Thymus (tissue), 11 donors: ENCODE measurements at regions not wholly inside any gene's neighbourhood (a gene's known extent, or its start where the extent isn't known, plus 50 kb on each side); places are given as distances from the start of the nearest gene placed in this dataset.
"Not testable (repeated sequence)": the region's sequence is repeated elsewhere in the genome, so short reads cannot be mapped to it uniquely, and the experiment has no call there.

Experiments used
- DNase-seq, 9 donors: peaks; one replicate each; pipeline ENCODE4 v3.0.0-alpha.2; 2013; ENCODE audit warnings: low spot score in 9 of 9, low read depth in 6 of 9, missing footprints in 1 of 9
- H3K27ac ChIP-seq, 2 donors: one replicate each; pipeline ENCODE4 v1.5.1; 2013; ENCODE audit warnings: control low read depth in 1 of 2, low read depth in 1 of 2, low read length in 1 of 2, mild to moderate bottlenecking in 1 of 2, moderate library complexity in 1 of 2
- H3K27me3 ChIP-seq, 2 donors: one replicate each; pipeline ENCODE4 v1.5.1; 2013; ENCODE audit warnings: low read length in 1 of 2; ENCODE audit not compliant: control insufficient read depth in 2 of 2, insufficient read depth in 1 of 2
- H3K36me3 ChIP-seq, 2 donors: one replicate each; pipeline ENCODE4 v1.5.1; 2013; ENCODE audit warnings: low read length in 1 of 2, mild to moderate bottlenecking in 1 of 2, moderate library complexity in 1 of 2; ENCODE audit not compliant: control insufficient read depth in 2 of 2, insufficient read depth in 2 of 2
- H3K4me1 ChIP-seq, 2 donors: one replicate each; pipeline ENCODE4 v1.5.1; 2013; ENCODE audit warnings: low read length in 2 of 2; ENCODE audit not compliant: control insufficient read depth in 2 of 2, insufficient read depth in 2 of 2
- H3K4me3 ChIP-seq, 2 donors: one replicate each; pipeline ENCODE4 v1.5.1; 2013; ENCODE audit warnings: low read length in 2 of 2, control low read depth in 1 of 2, mild to moderate bottlenecking in 1 of 2
- H3K9me3 ChIP-seq, 2 donors: one replicate each; pipeline ENCODE4 v1.5.1; 2013; ENCODE audit warnings: low read length in 1 of 2, mild to moderate bottlenecking in 1 of 2; ENCODE audit not compliant: control insufficient read depth in 2 of 2, insufficient read depth in 1 of 2
- WGBS: extraction: QIAGEN DNeasy Blood & Tissue Kit; methylation state at CpG from one replicate; pipeline ENCODE4 v1.1.7; 2013; 5-methylcytosine and 5-hydroxymethylcytosine counted together
- donor health status: healthy.

DNA sequence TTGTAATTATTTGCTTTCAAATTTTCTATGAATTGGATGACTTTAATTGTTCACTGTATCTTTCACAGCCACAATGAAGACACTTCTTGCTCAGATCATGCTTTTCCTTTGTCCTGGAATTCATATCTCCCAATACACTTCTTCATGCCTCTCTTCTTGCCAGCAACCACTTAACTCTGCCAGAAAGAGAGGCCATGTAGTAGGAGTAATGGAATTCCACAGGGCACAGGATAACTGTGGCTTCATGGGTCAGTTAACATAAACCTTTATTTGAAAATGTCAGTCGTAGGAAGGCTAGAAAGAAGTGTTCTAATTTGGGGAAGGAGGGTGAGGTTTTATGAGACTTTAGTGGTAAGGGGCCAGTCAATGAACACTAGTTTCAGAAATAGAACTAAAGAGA, 190.3 kb downstream of the TMEM167A start:
- Histone ChIP-seq H3K4me3 (no peak overlapping the region), H3K4me1 (no peaks in the 10 kb centered on the region), H3K36me3 (no peaks in the 10 kb centered on the region), H3K27ac (no peak overlapping the region), H3K27me3 (no peaks in the 10 kb centered on the region), H3K9me3 (no peaks in the 10 kb centered on the region)
- no peak for DNase-seq
- WGBS = 90% methylated on average over 1 of the region's 1 CpG

DNA sequence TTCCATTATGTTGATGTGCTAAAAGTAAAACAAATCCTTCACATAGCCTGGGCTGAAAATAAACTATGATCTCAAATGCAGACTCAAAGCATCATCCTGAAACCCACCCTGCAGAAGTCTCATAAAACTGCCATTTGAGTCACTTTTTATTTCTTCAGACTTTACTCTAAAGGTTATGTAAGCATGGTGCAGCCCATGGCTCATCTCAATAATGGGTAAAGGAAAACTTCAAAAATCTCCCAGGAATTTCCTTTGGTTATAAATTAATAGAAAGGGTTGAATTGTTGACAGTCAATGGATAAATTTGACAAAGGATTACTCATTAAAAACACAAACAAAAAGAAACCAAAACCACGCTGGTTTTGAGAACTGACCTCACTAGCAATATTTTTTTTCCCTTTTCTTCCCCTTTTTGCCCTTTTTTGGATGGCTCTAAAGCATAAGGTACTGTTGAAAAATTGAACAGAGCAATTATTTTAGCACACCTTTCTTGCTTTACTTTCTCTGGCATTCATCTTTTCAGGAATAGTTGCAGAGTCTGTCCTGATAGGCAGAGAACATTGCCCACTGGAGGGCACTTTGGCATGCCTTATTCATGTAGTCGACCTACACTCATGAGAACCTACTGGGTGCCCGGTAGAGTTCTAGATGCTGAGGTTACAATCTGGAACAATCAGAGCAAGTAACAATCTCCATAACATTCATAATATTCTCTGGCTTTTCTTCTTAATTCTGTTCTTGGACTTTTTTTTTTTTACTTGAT, 191.4 kb downstream of the TMEM167A start:
- no peak overlapping the region for H3K27ac ChIP-seq
- peaks cover 0 to 2% of the 10 kb centered on the region in 2 donors for H3K36me3 ChIP-seq
- WGBS = 61% methylated on average over 3 of the region's 3 CpGs
- peaks cover 0 to 5% of the 10 kb centered on the region in 2 donors for H3K9me3 ChIP-seq
- H3K4me1 ChIP-seq = no peaks in the 10 kb centered on the region
- H3K27me3 ChIP-seq = no peaks in the 10 kb centered on the region
- no peak overlapping the region for H3K4me3 ChIP-seq
- DNase-seq = peak in 2 of 9 donors; percentile 11 to 37

DNA sequence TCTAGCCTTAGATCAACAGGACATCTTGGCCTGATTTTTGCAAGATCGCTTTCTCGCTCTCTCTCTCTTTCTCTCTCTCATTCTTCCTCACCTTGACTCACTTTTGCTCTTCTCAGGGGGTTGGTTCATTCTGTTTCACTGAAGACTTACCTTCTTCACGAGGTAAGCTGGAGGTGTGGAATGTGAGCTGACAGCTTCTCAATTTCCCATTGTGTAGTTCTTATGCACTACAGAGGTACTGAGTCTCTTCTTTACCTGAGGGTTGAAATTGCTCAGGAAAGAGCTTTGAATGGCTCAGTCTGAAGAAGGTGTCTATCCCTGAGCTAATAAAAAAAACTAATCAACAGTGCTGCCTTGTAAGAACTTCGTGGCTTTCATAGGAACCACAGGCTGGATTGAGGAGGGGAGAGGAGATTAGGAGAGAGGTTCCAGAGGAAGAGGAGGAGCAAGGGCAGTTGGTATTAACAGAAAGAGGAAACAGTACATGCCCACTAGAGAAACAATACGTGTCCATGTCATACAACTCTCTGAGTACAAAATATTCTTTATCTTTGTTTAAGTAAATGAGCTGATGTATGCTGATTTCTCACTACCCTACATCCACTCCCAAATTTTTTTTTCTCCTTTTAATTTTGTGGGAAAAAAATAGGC, 192.2 kb downstream of the TMEM167A start:
- peaks cover 0 to 8% of the 10 kb centered on the region in 2 donors for H3K9me3 ChIP-seq
- H3K36me3 ChIP-seq = peaks cover 0 to 2% of the 10 kb centered on the region in 2 donors
- no peak overlapping the region for H3K4me3 ChIP-seq
- H3K4me1 ChIP-seq = no peaks in the 10 kb centered on the region
- no peak overlapping the region for H3K27ac ChIP-seq
- WGBS = 72% methylated on average over 5 of the region's 5 CpGs
- DNase-seq = no peak
- no peaks in the 10 kb centered on the region for H3K27me3 ChIP-seq

DNA sequence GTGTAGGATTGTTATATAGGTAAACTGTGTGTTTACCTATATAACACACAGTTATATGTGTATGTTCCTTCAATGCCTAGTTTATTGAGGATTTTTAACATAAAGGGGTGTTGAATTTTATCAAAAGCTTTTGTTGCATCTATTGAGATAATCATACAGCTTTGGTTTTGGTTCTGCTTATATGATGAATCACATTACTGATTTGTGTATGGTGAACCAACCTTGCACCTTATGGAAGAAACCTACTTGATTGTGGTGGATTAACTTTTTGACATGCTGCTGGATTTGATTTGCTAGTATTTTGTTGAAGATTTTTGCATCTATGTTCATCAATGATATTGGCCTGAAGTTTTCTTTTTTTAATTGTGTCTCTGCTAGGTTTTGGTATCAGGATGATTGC, 194.9 kb downstream of the TMEM167A start:
- Histone ChIP-seq H3K4me1 (no peaks in the 10 kb centered on the region), H3K27ac (no peak overlapping the region), H3K9me3 (peaks cover 0 to 8% of the 10 kb centered on the region in 2 donors), H3K4me3 (no peak overlapping the region), H3K36me3 (peaks cover 0 to 2% of the 10 kb centered on the region in 2 donors), H3K27me3 (no peaks in the 10 kb centered on the region)
- no peak for DNase-seq

DNA sequence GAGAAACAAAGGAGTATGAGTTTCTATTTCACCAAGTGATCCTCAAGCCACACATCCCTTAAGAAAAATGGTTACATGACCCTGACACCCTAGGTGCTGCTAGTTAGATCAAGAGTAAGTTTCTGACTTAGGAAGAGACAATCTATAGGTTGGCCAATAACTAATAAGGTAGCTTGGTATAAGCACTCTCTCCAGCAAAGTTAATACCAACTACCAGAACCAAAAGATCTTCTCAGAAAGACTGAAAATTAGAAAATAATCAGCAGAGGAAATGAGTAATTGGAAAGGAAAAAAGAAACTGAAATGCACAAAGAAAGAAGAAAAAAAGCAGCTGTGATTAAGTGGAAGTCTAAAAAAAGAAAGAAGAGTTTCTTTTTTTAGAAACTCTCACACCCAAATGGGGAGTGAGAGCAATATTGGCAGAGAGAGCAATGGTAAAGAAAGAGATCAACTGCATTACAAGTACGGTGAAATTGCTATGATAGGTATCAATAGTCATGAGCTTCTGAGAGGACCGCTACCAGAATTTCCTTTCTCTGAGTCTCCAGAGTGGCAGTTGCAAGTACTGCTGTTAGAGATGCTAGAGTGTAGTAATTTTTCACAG, 195.5 kb downstream of the TMEM167A start:
- 94% methylated on average over 2 of the region's 2 CpGs for WGBS

DNA sequence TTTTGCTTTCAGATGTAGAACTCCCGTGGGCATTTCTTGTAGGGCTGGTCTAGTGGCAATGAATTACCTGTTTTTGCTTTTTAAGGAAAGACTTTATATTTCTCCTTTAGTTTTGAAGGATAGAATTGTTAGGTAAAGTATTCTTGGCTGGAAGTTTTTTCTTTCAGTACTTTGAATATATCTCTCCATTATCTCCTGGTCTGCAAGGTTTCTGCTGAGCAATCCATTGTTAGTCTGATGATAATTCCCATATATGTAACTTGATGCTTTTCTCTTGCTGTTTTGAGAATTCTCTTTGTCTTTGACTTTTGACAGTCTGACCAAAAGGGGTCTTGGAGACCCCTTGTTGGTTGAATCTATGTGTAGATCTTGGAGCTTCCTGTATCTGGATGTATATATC, 198.1 kb downstream of the TMEM167A start:
- H3K27me3 ChIP-seq = no peaks in the 10 kb centered on the region
- 97% methylated on average over 1 of the region's 1 CpG for WGBS
- no peak overlapping the region for H3K4me3 ChIP-seq

More for the DNA sequence above, 195.5 kb downstream of the TMEM167A start:
- no peaks in the 10 kb centered on the region for H3K27me3 ChIP-seq
- no peak overlapping the region for H3K27ac ChIP-seq
- H3K9me3 ChIP-seq = peaks cover 0 to 8% of the 10 kb centered on the region in 2 donors
- no peaks in the 10 kb centered on the region for H3K4me1 ChIP-seq
- H3K36me3 ChIP-seq = peaks cover 0 to 2% of the 10 kb centered on the region in 2 donors
- no peak overlapping the region for H3K4me3 ChIP-seq
- no peak for DNase-seq

DNA sequence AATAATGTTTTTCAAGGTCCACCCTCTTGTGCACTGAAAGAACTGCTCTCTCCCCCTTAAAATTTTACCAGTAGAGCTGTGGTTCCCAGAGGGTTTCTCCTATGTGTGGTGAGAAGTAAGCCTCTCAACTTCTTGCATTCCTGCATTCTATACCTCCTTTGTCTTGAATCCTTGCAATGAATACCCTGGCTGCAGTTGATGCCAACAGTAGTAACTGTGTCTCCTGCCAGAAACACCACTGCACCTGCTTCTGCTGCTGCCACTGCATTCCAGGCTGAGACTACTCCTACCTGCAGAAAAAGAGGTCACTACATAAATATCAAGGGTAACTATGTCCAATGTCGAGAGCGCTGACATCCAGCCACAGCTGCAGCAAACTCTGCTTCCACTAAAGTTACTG, 203.7 kb downstream of the TMEM167A start:
- H3K4me3 ChIP-seq = no peak overlapping the region
- no peaks in the 10 kb centered on the region for H3K36me3 ChIP-seq
- DNase-seq = no peak
- H3K27ac ChIP-seq = no peak overlapping the region
- no peaks in the 10 kb centered on the region for H3K4me1 ChIP-seq
- H3K9me3 ChIP-seq = no peaks in the 10 kb centered on the region
- no peaks in the 10 kb centered on the region for H3K27me3 ChIP-seq
- 80% methylated on average over 2 of the region's 2 CpGs for WGBS

More for the DNA sequence above, 198.1 kb downstream of the TMEM167A start:
- Histone ChIP-seq H3K9me3 (peaks cover 0 to 8% of the 10 kb centered on the region in 2 donors), H3K4me1 (no peaks in the 10 kb centered on the region), H3K36me3 (peaks cover 0 to 2% of the 10 kb centered on the region in 2 donors), H3K27ac (no peak overlapping the region)
- DNase-seq = no peak

DNA sequence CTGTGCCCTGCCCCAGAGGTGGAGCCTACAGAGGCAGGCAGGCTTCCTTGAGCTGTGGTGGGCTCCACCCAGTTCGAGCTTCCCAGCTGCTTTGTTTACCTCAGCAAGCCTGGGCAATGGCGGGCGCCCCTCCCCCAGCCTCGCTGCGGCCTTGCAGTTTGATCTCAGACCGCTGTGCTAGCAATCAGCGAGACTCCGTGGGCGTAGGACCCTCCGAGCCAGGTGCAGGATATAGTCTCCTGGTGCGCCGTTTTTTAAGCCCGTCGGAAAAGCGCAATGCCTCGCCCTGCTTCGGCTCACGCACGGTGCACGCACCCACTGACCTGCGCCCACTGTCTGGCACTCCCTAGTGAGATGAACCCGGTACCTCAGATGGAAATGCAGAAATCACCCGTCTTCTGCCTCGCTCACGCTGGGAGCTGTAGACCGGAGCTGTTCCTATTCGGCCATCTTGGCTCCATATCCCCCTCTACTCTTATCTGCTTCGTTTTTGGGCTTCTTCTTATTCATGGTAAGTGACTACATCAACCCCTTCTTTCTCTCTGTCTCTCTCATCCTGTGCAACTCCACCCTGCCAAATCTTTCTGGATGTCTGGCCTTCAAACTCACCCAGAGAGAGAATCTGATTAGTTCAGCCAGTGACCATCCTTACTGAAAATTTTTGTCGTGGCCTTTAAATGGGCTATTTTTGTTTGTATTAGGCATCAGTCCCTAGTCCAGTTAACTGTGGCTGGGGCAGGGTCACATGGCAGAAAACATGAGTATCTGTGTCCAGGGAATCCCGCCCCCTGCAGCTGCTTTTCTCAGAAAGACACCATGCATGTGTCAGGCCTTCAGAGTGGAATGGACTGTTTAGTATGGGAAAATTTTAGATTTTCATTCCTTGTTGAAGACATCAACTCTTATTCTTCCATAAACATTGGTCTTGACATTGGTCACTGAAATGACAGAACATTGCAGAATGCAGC, 204.6 kb downstream of the TMEM167A start:
- not testable (repeated sequence) for H3K4me1 ChIP-seq, H3K27ac ChIP-seq, H3K27me3 ChIP-seq, H3K36me3 ChIP-seq, H3K9me3 ChIP-seq, H3K4me3 ChIP-seq, DNase-seq
- 88% methylated on average over 29 of the region's 30 CpGs for WGBS
